Stimulated activated naive CD8-positive, alpha-beta T cell treated with anti-CD3 and anti-CD28 coated beads, Interleukin-15, Interleukin-2, amounts not matched to agents 100 U/mL and 50 U/mL, for 24 hours (primary cell): ENCODE measurements at regions not wholly inside any gene's neighbourhood (a gene's known extent, or its start where the extent isn't known, plus 50 kb on each side); places are given as distances from the start of the nearest gene placed in this dataset.
A peak's percentile ranks its signal among the peaks of the same experiment; 100 is the strongest.
"Not testable (repeated sequence)": the region's sequence is repeated elsewhere in the genome, so short reads cannot be mapped to it uniquely, and the experiment has no call there.

ENCODE experiments used
- ATAC-seq: fragments of 150-1000 bp; cut with Tn5 transposase; one replicate; pipeline ENCODE4 v1.10.0; 2021
- DNase-seq: peaks from one replicate; pipeline ENCODE4 v3.0.0; 2021

DNA sequence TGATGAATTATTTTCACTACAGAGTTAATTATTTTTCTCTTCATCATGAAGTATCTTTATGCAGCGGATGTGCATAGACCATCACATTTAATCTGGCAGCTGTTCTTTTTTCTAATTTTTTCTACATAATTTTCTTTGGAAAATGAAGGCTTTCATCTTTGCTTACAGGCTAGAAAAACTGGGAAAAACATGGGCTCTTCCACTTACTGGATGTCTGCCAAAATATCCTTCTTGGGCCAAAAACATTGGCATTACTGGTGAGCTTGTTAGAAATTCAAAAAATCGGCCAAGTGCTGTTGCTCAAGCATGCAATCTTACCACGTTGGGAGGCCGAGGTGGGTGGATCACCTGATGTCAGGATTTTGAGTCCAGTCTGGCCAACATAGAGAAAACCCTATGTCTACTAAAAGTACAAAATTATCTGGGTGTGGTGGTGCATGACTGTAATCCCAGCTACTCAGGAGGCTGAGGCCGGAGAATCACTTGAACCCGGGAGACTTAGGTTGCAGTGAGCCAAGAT, 176.8 kb downstream of the ZNF737 start:
- DNase-seq (no peak), ATAC-seq (no peak)

- no peak for ATAC-seq
- no peak for DNase-seq
Measured at GRCh38 chr19:20385061-20385460, 180.5 kb downstream of the ZNF737 start.

DNA sequence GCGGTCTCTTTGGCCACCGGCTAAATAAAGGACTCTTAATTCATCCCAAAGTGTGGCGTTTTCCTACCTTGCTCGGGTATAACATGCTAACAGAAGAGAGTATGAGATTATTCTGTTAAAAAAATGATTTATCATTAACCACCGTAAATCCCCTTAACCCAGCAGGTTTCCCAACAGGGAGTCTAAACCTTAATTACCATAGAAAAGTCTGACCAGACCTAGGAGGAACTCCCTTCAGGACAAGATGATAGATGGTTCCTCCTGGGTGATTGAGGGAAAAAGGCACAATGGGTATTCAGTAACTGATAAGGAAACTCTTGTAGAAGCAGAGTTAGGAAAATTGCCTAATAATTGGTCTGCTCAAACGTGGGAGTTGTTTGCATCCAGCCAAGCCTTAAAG, 193.7 kb downstream of the ZNF737 start:
- no peak for DNase-seq
- no peak for ATAC-seq

- ATAC-seq, DNase-seq: not testable (repeated sequence)
Measured at GRCh38 chr19:20371304-20371703, 194.3 kb downstream of the ZNF737 start.

DNA sequence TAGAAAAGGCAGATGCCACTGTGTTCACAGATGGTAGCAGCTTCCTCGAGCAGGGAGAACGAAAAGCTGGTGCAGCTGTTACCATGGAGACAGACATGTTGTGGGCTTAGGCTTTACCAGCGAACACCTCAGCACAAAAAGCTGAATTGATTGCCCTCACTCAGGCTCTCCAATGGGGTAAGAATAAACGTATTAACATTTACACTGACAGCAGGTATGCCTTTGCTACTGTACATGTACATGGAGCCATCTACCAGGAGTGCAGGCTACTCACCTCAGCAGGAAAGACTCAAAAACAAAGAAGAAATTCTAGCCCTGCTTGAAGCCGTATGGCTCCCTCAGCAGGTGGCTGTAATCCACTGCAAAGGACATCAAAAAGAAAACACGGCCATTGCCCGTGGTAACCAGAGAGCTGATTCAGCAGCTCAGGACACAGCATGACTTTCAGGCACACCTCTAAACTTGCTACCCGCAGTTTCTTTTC, 197.7 kb downstream of the ZNF737 start:
- no peak for DNase-seq
- ATAC-seq = no peak

DNA sequence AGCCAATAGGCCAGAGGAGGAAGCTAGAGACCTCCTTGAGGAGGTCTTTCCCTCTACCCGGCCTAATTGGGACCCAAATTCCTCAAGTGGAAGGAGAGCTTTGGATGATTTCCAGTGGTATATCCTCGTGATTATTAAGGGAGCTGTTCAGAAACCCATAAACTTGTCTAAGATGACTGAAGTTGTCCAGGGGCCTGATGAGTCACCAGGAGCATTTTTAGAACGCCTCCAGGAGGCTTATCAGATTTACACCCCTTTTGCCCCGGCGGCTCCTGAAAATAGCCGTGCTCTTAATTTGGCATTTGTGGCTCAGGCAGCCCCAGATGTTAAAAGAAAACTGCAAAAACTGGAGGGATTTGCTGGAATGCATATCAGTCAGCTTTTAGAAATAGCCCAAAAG, 198.1 kb downstream of the ZNF486 start:
- DNase-seq = no peak
- ATAC-seq = no peak

DNA sequence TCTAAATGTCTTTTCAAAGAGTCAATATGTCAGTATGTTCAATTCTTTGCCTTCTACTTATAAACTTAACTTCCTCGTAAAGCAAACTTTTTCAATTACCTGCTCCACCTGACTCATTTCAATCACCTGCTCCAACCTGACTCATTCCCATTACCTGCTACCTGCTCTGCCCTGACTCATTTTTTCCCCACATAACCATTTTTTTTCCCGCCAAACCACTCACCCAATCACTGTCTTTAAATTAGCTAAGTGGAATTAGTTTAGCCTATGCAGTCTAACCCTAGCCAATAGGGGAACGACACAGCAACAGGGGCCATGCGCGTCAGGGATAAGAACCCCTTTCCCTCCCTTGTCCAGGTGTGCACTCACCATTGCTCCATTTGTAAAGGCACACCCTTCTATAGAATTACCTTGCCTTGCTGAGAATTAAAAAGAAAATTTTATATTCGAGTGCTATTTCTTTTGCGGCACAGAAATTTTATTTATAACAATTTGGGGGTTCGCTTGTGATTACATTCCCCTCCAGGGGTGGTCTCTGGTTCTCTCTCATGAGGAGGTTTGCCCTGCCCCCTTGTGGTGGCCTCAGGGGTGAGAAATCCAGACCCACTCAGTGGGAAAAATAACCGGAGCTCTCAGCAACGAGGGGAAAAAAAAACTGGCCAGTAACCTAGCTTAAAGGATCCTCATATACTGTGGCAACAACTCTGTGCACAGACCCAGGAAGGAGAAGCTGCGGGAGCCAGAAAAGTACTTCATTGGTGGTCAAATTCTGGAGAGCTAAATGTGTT, 193.1 kb downstream of the ZNF486 start:
- no peak for DNase-seq

DNA sequence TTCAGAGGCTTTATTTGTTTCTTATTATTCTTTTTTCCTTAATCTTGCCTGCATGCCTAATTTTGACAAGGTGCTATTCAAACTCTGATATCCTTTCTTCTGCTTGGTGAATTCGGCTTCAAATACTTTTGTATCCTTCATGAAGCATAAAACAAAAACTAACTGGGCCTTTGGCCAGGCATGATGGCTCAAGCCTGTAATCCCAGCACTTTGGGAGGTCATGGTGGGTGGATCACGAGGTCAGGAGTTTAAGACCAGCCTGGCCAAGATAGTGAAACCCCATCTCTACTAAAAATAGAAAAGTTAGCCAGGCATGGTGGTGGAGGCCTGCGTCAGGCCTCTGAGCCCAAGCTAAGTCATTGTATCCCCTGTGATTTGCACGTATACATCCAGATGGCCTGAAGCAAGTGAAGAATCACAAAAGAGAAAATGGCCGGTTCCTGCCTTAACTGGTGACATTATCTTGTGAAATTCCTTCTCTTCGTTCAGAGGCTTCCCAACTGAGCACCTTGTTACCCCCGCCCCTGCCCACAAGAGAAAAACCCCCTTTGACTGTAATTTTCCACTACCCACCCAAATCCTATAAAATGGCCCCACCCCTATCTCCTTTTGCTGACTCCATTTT, 191.9 kb downstream of the ZNF486 start:
- DNase-seq, ATAC-seq: not testable (repeated sequence)

More for the DNA sequence above, 193.1 kb downstream of the ZNF486 start:
- ATAC-seq = no peak

GRCh38 chr19:20357921-20358320, 190.9 kb downstream of the ZNF486 start:
- no peak for DNase-seq
- ATAC-seq = no peak

DNA sequence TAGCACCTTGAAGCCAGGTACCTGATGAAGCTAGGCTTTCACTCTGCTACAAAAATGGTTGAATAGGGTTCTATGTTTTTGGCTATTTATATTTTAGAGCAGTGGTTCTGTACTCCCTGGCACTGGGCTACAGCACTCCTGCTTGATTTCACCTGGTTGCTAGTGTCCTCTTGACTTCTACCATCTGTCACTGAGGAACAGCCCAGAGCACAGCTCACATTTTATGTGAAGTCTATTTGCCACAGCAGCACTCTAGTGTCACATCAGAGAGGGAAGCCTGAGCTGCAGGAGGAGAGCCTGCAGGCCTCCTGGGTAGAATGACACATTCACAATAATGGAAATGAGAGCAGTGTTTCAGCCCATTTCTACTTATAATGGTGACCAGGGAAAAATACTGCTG, 184.2 kb downstream of the ZNF486 start:
- no peak for DNase-seq
- ATAC-seq = no peak

DNA sequence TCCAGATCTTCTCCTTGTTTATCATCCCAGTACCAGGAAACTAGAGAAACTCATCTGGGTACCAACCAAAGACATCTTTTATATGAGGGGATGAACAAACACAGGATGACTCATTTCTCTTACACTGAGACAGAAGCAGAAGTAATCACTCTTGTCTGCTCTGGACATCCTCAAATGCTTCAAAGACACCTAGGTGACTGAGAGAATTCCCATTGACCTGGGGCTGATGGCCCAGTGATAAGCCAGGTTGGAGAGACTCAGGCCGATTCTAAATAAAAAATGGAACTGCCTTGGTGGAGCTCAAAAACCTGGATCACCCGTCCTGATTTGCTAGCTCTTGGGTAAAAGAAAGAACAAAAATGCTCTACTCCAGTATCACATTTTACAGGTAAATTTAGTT, 182.2 kb downstream of the ZNF486 start:
- DNase-seq = no peak
- no peak for ATAC-seq

DNA sequence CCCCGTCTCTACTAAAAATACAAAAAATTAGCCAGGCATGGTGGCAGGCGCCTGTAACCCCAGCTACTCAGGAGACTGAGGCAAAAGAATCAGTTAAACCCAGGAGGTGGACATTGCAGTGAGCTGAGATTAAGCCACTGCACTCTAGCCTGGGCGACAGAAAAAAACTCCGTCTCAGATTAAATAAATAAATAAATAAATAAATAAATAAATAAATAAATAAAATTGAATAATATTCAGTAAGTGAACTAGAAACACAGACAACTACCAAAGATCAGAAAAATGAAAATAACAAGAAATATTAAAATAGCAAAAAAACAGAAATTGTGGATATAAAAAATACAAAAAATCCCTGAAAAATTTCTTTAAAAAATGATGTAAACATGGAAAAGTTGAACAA, 172.4 kb downstream of the ZNF486 start:
- DNase-seq (no peak), ATAC-seq (no peak)

GRCh38 chr19:20334760-20335159, 167.7 kb downstream of the ZNF486 start:
- DNase-seq (no peak), ATAC-seq (no peak)

DNA sequence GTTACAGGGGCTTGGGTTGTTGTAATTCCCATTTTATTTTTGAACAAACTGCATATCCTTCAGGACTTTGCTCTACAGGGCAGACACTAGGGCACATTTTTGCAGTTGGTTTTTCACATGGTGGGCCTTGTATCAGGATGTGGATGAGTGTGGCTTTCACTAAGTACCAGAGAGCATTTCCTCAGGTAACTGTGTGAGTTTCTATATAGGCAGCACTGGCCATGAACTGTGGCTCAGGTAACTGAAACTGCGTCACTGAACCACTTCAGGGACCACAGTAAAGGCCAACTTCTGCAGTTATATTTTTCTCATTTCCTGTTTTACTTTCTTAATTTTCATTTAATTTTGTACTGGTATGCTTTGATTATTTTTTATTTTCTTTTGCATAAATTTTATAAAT, 166.5 kb downstream of the ZNF486 start:
- ATAC-seq = no peak

DNA sequence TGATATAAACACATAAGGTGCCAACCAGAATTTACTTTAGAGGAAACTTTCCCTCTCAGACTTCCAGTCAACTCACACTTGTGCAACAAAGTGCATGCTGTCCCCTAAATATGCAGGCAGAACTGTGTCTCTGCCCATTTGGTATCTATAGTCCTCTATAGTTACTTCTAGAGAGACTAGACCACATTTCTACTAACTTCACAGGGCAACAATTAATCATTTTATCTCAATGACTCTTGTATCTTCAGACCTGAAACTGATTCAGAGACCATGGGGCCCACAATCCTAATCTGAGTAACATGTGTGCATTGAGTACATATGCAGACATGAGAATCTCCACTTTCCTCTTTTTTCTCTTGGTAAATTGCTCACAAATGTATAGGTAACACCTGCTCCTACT, 158.1 kb downstream of the ZNF486 start:
- ATAC-seq = peak; percentile 40
- DNase-seq = no peak

More for the DNA sequence above, 166.5 kb downstream of the ZNF486 start:
- no peak for DNase-seq

DNA sequence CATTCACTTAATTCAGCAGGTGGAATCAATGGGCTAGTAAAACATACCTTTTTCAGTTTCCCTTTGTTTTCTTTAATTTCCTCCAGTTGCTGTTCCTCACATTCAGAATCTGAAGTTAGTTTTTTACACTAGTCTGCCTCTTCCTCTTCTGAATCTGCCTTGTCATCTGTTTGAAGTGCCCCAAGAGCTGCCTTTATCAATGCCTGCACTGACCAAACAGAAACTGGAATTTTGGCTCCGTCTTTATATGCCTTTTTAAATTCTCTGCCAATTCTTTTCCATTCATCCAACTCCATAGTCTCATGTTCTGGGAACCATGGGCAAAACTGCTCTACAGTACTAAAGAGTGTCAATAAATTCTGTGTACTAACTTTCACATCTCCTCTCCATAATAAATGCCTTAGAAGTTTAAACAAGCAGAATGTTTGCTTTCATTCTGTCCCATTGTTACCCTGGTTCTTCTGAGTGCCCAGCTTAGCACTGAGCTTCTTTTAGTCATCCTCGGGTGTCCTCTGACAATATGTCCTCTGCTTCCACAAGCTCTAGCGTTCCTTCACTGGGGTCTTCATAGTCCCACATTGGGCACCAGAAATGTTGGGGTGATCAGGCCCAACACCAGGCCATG, 154.2 kb downstream of the ZNF486 start:
- DNase-seq = no peak
- ATAC-seq = no peak

DNA sequence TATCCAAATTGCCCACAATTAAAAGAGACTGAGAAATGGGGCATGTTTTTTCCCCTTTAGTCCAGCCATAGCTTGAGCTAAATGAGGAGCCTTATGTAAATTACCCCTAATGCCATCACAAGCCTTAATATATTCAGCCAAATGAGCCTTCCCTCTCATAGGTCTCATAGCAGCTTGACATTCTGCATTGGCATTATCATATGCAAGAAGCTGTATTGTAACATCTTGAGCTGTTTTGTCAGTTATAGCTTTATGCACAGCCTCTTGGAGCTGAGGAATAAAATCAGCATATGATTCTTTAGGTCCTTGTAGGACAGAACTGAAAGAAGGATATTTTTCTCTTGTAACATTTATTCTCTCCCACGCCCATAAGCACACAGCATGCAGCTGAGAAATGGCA, 153.2 kb downstream of the ZNF486 start:
- DNase-seq = no peak
- ATAC-seq = no peak

GRCh38 chr19:20318616-20319015, 151.6 kb downstream of the ZNF486 start:
- ATAC-seq (no peak), DNase-seq (no peak)

DNA sequence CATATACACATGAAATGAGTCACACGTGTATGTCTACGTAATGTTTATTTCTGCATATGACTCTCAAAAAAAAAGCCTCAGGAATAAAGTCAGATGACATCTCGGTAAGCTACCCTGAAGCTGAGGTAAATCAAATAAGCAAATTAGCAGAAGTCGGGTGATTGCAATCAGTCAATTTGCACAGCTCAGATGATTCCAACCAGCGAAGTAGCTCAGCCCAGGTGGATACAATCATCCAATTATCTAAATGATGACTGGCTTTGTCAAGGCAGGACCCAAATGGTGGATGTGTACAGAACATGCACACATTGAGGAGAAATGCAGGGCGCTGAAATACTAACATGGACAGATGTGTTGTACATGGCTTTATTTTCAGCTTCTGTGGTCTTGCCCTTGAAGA, 148.5 kb downstream of the ZNF486 start:
- no peak for ATAC-seq
- no peak for DNase-seq

- ATAC-seq = no peak
- no peak for DNase-seq
Measured at GRCh38 chr19:20313894-20314293, 146.9 kb downstream of the ZNF486 start.

DNA sequence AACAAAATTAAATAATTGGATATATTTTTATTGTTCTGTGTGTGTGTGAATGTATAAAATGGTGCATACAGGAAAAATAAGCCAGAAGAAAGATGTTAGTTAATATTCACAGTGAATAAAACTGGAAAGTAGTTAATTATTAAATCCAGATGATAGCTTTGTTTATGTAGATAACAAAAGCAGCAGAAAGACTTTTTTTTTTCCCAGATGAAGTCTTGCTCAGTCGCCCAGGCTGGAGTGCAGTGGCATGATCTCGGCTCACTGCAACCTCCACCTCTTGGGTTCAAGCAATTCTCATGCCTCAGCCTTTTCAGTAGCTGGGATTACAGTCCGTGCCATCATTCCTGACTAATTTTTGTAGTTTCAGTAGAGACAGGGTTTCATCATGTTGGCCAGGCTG, 140.1 kb downstream of the ZNF486 start:
- no peak for DNase-seq

GRCh38 chr19:20296314-20296713, 129.3 kb downstream of the ZNF486 start:
- DNase-seq, ATAC-seq: not testable (repeated sequence)

More for the DNA sequence above, 140.1 kb downstream of the ZNF486 start:
- ATAC-seq = no peak

DNA sequence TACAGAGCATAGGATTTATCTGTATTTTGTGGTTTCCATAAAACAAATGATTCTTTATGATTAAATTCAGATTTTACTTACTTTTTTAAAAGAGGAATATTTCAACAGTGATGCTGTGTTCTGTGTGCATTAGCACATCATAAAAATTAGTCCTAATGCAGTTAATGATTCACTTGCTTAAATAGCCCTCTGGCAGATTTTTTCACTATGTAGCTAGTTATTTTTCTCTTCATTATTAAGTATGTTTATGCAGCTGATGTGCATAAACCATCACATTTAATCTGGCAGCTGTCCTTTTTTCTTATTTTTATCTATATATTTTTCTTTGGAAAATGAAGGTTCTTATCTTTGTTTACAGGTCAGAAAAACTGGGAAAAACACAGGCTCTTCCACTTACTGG, 127.2 kb downstream of the ZNF486 start:
- no peak for DNase-seq
- no peak for ATAC-seq
